GM23338 (cell line): ENCODE measurements at regions not wholly inside any gene's neighbourhood (a gene's known extent, or its start where the extent isn't known, plus 50 kb on each side); places are given as distances from the start of the nearest gene placed in this dataset.

Source experiments
- CREB1 ChIP-seq: fragments of 250-450 bp; sonication (Bioruptor Pico); IDR thresholded peaks from 2 replicates; pipeline ENCODE4 v1.5.0; 2020; ENCODE audit warnings: low read depth, mild to moderate bottlenecking, moderate library complexity
- CTCF ChIP-seq, 2 experiments: fragments of 200-600 bp in 1 of 2; sonication (generic) in 1 of 2; conservative IDR thresholded peaks; 2 replicates each; pipeline versions ENCODE4 v1.5.1 to v1.6.1; 2016 to 2017; ENCODE audit warnings: antibody characterized with exemption in 2 of 2, low read depth in 2 of 2, mild to moderate bottlenecking in 2 of 2, moderate library complexity in 1 of 2
- EZH2 ChIP-seq: fragments of 200-600 bp; sonication (generic); IDR thresholded peaks from one replicate; pipeline ENCODE4 v1.8.0; 2017; ENCODE audit warnings: antibody characterized with exemption, mild to moderate bottlenecking, low read depth; ENCODE audit not compliant: unreplicated experiment
- EZH2phosphoT487 ChIP-seq: fragments of 200-600 bp; sonication (generic); IDR thresholded peaks from one replicate; pipeline ENCODE4 v1.8.1; 2018; ENCODE audit warnings: antibody characterized with exemption; ENCODE audit not compliant: unreplicated experiment
- REST ChIP-seq: IDR thresholded peaks from one replicate; pipeline ENCODE4 v1.6.1; 2018; ENCODE audit warnings: antibody characterized with exemption; ENCODE audit not compliant: unreplicated experiment

DNA sequence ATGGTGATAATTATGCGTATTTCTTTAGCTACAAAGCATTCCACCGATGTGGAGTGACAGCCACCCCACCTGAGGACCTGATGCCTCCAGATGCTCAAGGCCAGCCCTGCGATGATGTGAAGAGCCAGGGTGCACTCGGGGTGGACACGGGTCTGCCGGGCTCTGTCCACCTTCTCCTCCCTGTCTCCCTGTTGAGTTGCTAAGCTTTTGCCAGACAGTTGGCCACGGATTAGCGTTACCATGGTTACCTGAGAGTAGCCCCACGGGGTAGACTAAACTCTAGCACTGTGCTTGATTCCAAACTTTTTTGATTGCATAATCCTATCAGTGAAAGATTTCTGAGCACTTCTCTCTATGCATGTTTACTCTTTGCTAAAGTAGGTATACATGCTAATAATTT, 86.2 kb downstream of the SMIM21 start:
- TF ChIP-seq CTCF (conservative IDR thresholded peaks at IDR 0.05; ENCODE audit: low read depth in 2 of 2) (no peak), REST (no peak), EZH2 (no peak), CREB1 (CRISPR knock-in tag) (no peak), EZH2phosphoT487 (no peak)
